ENCODE measurements at regions not wholly inside any gene's neighbourhood (a gene's known extent, or its start where the extent isn't known, plus 50 kb on each side); places are given as distances from the start of the nearest gene placed in this dataset.

DNA sequence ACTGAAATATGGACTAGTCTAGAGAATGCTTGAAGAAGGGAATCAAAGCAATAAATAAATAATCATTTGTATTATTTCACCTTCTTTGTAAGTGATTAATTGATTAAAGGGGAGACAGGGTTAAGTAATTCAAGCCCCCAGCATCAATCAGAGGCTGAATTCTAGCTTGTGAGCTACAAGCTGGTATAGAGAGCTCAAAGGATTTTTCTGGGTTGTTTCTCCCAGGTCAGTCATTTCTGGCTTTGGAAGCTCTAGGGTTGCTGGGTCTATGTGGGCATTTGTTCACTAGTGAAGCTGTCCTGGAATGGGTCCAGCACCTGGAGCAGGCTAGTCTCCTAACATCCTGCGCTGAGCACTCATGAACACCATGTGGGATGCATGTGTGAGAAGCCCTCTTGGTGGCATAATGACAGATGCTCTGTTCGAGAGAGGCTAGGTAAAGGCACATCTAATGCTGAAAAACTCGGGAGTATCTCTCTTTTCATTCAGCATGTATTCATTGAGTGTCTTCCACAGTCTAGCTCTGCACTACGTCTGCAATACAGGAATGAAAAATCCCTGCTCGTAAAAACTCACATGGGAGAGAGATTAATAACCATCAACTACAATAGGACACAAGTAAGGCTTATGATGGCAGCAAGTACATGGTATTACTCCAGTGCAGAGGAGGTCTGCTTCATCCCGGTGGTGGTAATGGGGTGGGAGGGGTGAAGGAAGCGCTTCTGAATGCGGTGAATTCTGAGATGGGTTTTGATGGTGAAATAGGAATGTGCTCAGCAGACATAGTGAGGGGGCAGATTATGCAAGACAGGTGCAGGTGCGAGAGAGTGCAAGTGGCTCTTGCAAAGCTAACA lies 68.0 kb upstream of the NRP1 start:
- TF ChIP-seq, protein P1, sequence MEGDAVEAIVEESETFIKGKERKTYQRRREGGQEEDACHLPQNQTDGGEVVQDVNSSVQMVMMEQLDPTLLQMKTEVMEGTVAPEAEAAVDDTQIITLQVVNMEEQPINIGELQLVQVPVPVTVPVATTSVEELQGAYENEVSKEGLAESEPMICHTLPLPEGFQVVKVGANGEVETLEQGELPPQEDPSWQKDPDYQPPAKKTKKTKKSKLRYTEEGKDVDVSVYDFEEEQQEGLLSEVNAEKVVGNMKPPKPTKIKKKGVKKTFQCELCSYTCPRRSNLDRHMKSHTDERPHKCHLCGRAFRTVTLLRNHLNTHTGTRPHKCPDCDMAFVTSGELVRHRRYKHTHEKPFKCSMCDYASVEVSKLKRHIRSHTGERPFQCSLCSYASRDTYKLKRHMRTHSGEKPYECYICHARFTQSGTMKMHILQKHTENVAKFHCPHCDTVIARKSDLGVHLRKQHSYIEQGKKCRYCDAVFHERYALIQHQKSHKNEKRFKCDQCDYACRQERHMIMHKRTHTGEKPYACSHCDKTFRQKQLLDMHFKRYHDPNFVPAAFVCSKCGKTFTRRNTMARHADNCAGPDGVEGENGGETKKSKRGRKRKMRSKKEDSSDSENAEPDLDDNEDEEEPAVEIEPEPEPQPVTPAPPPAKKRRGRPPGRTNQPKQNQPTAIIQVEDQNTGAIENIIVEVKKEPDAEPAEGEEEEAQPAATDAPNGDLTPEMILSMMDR (conservative IDR thresholded peaks at IDR 0.05; ENCODE audit: low read length), result no peak
- TF ChIP-seq EZH2phosphoT487 (IDR thresholded peaks at IDR 0.05; ENCODE audit: borderline replicate concordance), result no peak
